Motor neuron (in vitro differentiated cells): ENCODE measurements at regions not wholly inside any gene's neighbourhood (a gene's known extent, or its start where the extent isn't known, plus 50 kb on each side); places are given as distances from the start of the nearest gene placed in this dataset.
A peak's percentile ranks its signal among the peaks of the same experiment; 100 is the strongest.
"Not testable (repeated sequence)": the region's sequence is repeated elsewhere in the genome, so short reads cannot be mapped to it uniquely, and the experiment has no call there.

Experiments
- ATAC-seq, 8 experiments: fragments of 200-7000 bp; cut with Tn5 transposase; replicated peaks in 6 of 8; 2 replicates each; pipeline ENCODE4 v1.8.0; 2021; ENCODE audit warnings: mild to moderate bottlenecking in 8 of 8, moderate library complexity in 8 of 8
- H3K27ac ChIP-seq, 2 donors: fragments of 250-450 bp; sonication (Bioruptor Pico); 2 replicates each; pipeline ENCODE4 v1.9.0; 2021; ENCODE audit warnings: antibody characterized with exemption in 2 of 2, mild to moderate bottlenecking in 2 of 2, moderate library complexity in 1 of 2
- H3K4me1 ChIP-seq, 2 donors: fragments of 250-450 bp; sonication (Bioruptor Pico); replicated peaks in 1 of 2; 2 replicates each; pipeline ENCODE4 v1.6.1; 2021; ENCODE audit warnings: antibody characterized with exemption in 2 of 2, mild to moderate bottlenecking in 2 of 2, moderate library complexity in 1 of 2
- H3K4me3 ChIP-seq, 5 donors: fragments of 250-450 bp; sonication (Bioruptor Pico); 2 replicates each; pipeline ENCODE4 v1.9.0; 2021; ENCODE audit warnings: antibody characterized with exemption in 5 of 5, mild to moderate bottlenecking in 5 of 5, moderate library complexity in 4 of 5
- WGBS, 10 experiments: fragments of 450-650 bp; shearing (Covaris generic); methylation state at CpG; one replicate each; pipeline ENCODE4 v1.0.0; 2022; 5-methylcytosine and 5-hydroxymethylcytosine counted together
- in situ Hi-C, 9 experiments: fragments of 400-800 bp; cut with MboI; loops; one replicate each; pipeline ENCODE4 v1.15.0; 2021; ENCODE audit warnings: low sequenced_read_pairs in 9 of 9, low pct_unique_long_range_greater_than_20kb in 2 of 9; ENCODE audit not compliant: unreplicated experiment in 9 of 9

GRCh38 chr16:33656394-33656793, 197.0 kb downstream of the TP53TG3F start:
- peak; percentile 75 to 100 (median 94) for ATAC-seq
- H3K27ac ChIP-seq, H3K4me3 ChIP-seq, H3K4me1 ChIP-seq, in situ Hi-C loops: not testable (repeated sequence)
- no CpG with 5 or more reads among the region's 10 CpGs for WGBS, 10 experiments

DNA sequence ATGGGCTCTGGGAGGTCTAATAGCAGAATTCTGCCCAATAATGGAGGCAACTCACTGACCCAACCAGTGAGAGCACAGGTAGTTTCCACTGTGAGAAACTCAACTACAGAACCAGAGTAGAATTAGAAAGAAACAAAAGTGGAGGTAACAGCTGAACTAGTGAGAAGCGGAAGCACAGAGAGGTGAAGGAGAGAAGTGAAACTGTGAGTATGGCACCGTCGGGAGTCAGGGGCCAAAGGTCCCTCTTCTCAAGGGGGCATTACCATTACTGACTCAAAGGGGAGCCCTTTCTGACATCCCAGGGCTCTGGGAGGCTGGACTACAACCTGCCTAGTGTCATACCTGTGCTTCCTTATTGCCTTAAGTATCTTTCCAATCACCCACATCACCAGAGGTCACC, 198.3 kb downstream of the TP53TG3F start:
- H3K4me3 ChIP-seq, ATAC-seq, in situ Hi-C loops, H3K27ac ChIP-seq, H3K4me1 ChIP-seq: not testable (repeated sequence)
- WGBS, 10 experiments, result no CpG with 5 or more reads among the region's 3 CpGs

DNA sequence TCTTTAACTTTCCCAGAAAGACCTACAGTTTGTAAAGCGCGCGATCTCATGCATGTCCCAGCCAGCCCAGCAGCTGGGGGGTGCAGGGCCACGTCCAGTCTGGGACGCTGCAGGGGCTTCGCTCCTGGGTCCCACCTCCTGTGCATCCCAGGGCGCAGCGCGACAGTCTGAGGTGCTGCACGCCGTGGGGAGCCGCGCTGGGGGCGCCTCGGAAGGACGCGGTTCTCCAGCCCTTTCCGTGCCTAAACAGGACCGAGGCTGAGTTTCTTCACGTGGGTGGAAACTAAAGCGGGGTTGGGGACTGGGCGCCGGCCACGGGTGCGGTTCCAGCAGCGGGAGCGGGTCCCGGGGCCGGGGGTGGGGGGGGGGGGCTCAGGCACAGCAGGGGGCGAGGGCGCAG, 221.4 kb downstream of the TP53TG3F start:
- H3K4me1 ChIP-seq, ATAC-seq, H3K27ac ChIP-seq, H3K4me3 ChIP-seq, in situ Hi-C loops: not testable (repeated sequence)
- WGBS, 10 experiments, result 93% methylated on average over 10 of the region's 31 CpGs; no CpG with 5 or more reads in 9 of the 10 experiments

DNA sequence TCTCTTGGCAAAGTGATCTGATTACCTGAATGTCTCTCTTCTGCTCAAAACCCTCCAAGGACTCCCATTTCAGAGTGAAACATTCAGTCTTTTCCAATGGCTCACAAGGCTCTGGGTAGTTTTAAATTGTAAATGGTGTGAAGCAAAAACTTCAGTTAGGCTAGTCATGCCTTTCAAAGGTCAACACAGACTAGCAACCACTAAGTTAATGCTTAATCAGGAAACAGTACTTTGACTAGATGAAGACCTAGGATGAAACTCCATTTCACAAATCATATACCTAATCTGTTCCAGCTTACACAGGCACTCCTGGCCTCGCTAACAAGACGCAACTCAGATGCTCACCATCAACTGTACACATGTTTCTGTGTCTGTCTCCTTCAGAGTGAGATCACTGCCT, 240.9 kb downstream of the TP53TG3F start:
- ATAC-seq, H3K4me1 ChIP-seq, in situ Hi-C loops, H3K27ac ChIP-seq, H3K4me3 ChIP-seq: not testable (repeated sequence)
- WGBS, 10 experiments, result no CpG with 5 or more reads among the region's 2 CpGs

DNA sequence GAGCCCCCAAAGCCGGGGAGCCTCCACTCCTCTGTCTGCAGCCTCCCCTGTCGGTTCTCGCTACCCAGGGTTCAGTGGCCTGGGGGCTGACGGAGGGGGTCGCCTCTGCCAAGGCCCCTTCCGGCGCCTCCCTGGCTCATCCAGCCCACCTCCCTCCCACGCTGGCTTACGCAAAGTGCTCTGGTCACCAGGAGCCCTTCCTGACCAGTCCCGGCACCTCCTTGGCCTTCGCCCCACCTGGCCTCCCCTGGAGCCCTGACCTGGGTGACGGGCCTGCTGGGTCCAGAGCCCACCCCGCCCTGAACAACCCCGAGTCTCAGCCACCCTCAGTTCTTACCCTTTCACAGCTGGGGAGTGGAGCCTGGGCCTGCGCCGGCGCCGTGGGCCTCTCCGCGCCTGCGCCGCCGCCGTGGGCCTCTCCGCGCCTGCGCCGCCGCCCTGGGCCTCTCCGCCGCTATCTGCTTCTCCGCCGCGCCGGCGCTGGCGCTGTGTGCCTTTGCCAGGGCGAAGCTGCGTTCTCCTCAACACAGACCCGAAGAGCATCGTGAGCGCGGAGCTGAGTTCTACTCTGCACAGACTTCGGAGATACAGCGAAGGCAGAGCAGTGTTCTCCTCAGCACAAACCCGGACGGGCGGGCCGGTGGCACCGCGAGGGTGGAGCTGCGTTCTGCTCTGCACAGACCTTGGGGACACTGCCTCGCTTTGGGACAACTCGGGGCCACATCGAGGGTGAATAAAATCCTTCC, 247.6 kb downstream of the TP53TG3F start:
- H3K27ac ChIP-seq, ATAC-seq, in situ Hi-C loops, H3K4me1 ChIP-seq: not testable (repeated sequence)
- WGBS, 10 experiments, result 85% methylated on average over 8 of the region's 55 CpGs; no CpG with 5 or more reads in 9 of the 10 experiments
- H3K4me3 ChIP-seq, result peak overlapping the region in 1 of 5 donors; percentile 26

- peak overlapping the region in 1 of 5 donors; percentile 26 for H3K4me3 ChIP-seq
- no CpG with 5 or more reads among the region's 14 CpGs for WGBS, 10 experiments
- H3K27ac ChIP-seq, ATAC-seq, in situ Hi-C loops, H3K4me1 ChIP-seq: not testable (repeated sequence)
Measured at GRCh38 chr16:33707591-33707934, 248.2 kb downstream of the TP53TG3F start.

DNA sequence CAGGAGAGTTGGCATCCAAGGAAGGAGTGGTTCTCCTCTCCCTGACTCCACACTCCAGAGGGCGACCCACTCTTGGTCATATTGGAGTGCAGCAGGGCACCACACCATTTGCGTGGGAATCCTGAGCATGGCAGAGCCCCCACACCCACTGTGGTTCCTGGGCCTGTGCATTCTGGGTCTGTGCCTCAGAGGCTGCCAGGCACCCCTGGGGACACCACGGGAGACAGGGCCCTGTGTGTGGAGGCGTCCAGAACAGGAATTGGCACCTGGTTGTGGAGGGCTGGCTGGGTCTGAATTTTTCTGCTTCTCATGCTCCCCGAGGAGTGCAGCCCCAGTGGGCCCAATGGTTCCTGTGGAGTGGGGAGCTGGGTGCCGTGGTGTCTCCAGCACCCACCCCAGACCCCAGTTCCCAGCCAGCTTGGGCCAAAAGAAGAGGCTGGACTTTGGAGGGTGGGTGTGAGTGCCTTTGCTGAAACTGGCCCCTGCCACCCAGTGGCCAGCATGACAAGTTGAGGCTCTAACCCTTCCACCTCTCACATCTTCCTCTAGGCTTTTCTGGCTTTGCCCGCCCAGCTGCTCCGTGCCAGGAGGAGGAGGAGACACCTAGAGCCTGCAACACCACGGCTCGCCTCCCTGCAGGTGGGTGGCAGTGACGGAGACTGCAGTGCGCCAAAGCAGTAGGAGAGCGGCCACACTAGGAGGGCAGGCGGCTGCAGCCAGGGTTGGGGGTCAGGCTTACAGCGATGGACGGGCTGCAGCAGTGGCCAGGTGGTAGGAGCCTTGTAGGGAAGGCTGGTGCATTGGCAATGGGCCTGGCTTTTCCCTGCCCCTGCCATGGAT, 250.7 kb downstream of the TP53TG3F start:
- H3K27ac ChIP-seq, in situ Hi-C loops, H3K4me1 ChIP-seq, H3K4me3 ChIP-seq, ATAC-seq: not testable (repeated sequence)
- WGBS, 10 experiments, result 25% methylated on average over 2 of the region's 16 CpGs; no CpG with 5 or more reads in 9 of the 10 experiments

GRCh38 chr16:33710696-33711087, 251.3 kb downstream of the TP53TG3F start:
- 0 to 40% methylated on average over 1 of the region's 3 CpGs; no CpG with 5 or more reads in 8 of the 10 experiments for WGBS, 10 experiments
- H3K4me3 ChIP-seq, ATAC-seq, H3K4me1 ChIP-seq, in situ Hi-C loops, H3K27ac ChIP-seq: not testable (repeated sequence)

DNA sequence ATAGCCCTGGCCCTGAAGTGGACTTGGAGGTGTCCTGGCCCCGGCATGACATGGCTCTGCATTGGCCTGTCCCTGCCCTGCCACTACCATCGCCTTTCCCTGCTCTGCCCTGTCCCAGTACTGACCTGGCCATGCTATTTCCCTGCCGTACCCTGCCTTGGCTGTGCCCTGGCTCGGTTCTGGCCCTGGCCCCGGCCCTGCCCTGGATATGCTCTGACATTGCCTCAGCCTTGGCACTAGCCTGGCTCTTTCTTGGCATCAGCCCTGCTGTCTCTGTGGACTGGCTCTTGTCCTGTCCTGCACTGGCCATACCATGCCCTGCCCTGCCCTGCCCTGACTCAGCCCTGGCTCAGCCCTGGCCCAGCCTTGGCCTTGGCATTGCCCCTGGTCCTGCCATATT, 252.2 kb downstream of the TP53TG3F start:
- in situ Hi-C loops, ATAC-seq: not testable (repeated sequence)

DNA sequence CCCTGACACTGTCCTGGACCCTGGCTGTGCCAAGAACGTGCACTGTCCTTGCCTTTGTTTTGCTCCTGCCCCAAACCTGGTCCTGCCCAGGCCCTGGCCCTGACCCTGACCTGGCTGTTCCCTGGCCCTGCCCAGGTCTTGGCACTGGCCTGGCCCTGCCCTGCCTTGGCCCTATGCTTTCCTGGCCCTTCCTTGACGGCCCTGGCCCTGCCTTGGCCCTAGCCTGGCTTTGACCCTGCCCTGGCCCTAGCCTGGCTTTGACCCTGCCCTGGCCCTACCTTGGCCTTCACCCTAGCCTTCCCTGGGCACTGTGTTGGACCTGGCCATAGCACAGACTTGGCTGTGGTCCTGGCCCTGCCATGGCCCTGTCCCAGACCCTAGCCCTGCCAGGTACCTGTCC, 252.9 kb downstream of the TP53TG3F start:
- H3K4me1 ChIP-seq, in situ Hi-C loops, H3K27ac ChIP-seq, ATAC-seq, H3K4me3 ChIP-seq: not testable (repeated sequence)
- 0% methylated on average over 1 of the region's 2 CpGs; no CpG with 5 or more reads in 9 of the 10 experiments for WGBS, 10 experiments

More for the DNA sequence above, 252.2 kb downstream of the TP53TG3F start:
- H3K4me3 ChIP-seq, H3K27ac ChIP-seq, H3K4me1 ChIP-seq: not testable (repeated sequence)
- no CpG with 5 or more reads among the region's 5 CpGs for WGBS, 10 experiments

- H3K27ac ChIP-seq, H3K4me3 ChIP-seq, in situ Hi-C loops, ATAC-seq, H3K4me1 ChIP-seq: not testable (repeated sequence)
- 0 to 75% (median 29%) methylated on average over 1 of the region's 5 CpGs; no CpG with 5 or more reads in 7 of the 10 experiments for WGBS, 10 experiments
Measured at GRCh38 chr16:33712851-33713709, 253.7 kb downstream of the TP53TG3F start.

DNA sequence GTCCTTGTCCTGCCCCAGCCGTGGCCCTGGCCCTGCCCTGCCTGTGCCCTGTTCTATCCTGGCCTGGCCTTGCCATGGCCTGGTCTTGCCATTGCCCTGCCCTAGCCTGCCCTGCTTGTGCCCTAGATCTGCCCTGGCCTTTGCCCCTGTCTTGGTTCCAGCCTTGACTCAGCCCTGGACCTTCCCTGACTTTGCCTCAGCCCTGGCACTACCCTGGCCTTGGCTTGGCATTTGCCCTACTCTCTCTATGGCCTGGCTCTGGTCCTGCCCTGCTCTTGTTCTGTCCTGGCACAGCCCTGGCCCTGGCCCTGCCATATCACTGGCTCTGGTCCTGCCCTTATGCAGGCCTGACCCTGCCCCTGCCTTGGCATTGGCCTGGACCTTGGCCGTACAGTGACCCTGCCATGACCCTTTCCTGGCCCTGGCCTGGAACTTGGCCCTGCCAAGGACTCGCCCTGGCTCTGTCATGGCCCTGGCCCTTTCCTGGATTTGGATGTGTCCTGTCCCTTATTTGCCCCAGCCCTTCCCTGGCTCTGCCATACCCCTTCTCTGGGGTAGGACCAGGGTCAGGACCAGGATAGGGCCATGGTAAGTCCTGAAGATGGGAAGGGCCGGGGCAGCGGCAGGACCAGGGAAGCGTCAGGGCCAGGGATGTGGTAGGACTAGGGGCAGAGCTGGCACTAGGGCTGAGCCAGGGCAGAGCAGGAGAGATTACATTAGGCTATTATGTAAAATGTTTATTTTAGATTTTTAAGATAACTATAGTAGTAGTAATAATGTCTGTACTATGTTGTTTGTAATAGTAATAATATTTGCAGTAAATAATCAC, 254.5 kb downstream of the TP53TG3F start:
- H3K27ac ChIP-seq, H3K4me3 ChIP-seq, in situ Hi-C loops, H3K4me1 ChIP-seq, ATAC-seq: not testable (repeated sequence)
- 81% methylated on average over 2 of the region's 6 CpGs; no CpG with 5 or more reads in 9 of the 10 experiments for WGBS, 10 experiments
